RWPE2 (cell line): ENCODE measurements at regions not wholly inside any gene's neighbourhood (a gene's known extent, or its start where the extent isn't known, plus 50 kb on each side); places are given as distances from the start of the nearest gene placed in this dataset.

ENCODE experiments used
- ATAC-seq: fragments of 200-7000 bp; cut with Tn5 transposase; 3 replicates; pipeline ENCODE4 v1.9.1; 2021; ENCODE audit warnings: low read depth
- DNase-seq: peaks from one replicate; pipeline ENCODE4 v3.0.0-alpha.2; 2020; ENCODE audit warnings: low spot score
- H3K27ac ChIP-seq: fragments of 450-650 bp; 2 replicates; pipeline ENCODE4 v1.5.1; 2017; ENCODE audit warnings: mild to moderate bottlenecking; ENCODE audit not compliant: poor library complexity, severe bottlenecking
- H3K27me3 ChIP-seq: fragments of 250-450 bp; sonication (Bioruptor Pico); 2 replicates; pipeline ENCODE4 v1.5.1; 2021; ENCODE audit warnings: mild to moderate bottlenecking, moderate library complexity; ENCODE audit not compliant: insufficient read depth, poor library complexity, severe bottlenecking
- H3K36me3 ChIP-seq: fragments of 250-450 bp; sonication (Bioruptor Pico); 2 replicates; pipeline ENCODE4 v1.5.1; 2020; ENCODE audit warnings: low read depth, mild to moderate bottlenecking, moderate library complexity
- H3K4me1 ChIP-seq: fragments of 250-450 bp; sonication (Bioruptor Pico); 2 replicates; pipeline ENCODE4 v1.5.1; 2021; ENCODE audit warnings: mild to moderate bottlenecking, moderate library complexity; ENCODE audit not compliant: insufficient read depth, poor library complexity, severe bottlenecking
- H3K4me3 ChIP-seq: fragments of 250-450 bp; sonication (Bioruptor Pico); 2 replicates; pipeline ENCODE4 v1.5.1; 2021; ENCODE audit warnings: mild to moderate bottlenecking, moderate library complexity; ENCODE audit not compliant: severe bottlenecking
- H3K9me3 ChIP-seq: fragments of 250-450 bp; sonication (Bioruptor Pico); 2 replicates; pipeline ENCODE4 v1.5.1; 2021; ENCODE audit warnings: mild to moderate bottlenecking, moderate library complexity; ENCODE audit not compliant: severe bottlenecking
- TF ChIP-seq, protein P1 (sequence below): fragments of 450-650 bp; IDR thresholded peaks from one replicate; pipeline ENCODE4 v1.5.1; 2017; ENCODE audit warnings: mild to moderate bottlenecking, moderate library complexity; ENCODE audit not compliant: poor library complexity, severe bottlenecking

DNA sequence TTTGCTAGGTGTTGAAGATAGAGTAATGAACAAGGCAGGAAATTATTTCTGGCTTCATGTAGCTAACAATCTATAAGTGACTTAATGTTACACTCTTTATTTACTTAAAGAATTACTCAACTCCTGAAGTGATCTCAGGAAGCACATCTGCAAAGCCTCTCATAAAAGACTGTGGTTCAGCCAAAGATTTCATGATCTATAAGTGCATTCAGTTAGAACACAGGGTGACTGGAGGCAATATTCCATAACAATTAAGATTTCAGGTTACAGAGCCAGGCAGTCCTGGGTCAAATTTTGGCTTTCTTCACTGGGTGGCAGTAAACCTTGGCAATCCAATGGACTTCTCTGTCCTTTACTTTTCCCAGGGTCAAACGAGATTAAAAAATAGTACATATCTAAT lies 204.0 kb downstream of the TPBG start:
- H3K27ac ChIP-seq = no peak overlapping the region
- no peaks in the 10 kb centered on the region for H3K27me3 ChIP-seq
- DNase-seq (no peak), ATAC-seq (peak; percentile 74)
- no peaks in the 10 kb centered on the region for H3K36me3 ChIP-seq
- TF ChIP-seq, protein P1, sequence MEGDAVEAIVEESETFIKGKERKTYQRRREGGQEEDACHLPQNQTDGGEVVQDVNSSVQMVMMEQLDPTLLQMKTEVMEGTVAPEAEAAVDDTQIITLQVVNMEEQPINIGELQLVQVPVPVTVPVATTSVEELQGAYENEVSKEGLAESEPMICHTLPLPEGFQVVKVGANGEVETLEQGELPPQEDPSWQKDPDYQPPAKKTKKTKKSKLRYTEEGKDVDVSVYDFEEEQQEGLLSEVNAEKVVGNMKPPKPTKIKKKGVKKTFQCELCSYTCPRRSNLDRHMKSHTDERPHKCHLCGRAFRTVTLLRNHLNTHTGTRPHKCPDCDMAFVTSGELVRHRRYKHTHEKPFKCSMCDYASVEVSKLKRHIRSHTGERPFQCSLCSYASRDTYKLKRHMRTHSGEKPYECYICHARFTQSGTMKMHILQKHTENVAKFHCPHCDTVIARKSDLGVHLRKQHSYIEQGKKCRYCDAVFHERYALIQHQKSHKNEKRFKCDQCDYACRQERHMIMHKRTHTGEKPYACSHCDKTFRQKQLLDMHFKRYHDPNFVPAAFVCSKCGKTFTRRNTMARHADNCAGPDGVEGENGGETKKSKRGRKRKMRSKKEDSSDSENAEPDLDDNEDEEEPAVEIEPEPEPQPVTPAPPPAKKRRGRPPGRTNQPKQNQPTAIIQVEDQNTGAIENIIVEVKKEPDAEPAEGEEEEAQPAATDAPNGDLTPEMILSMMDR = no peak
- no peaks in the 10 kb centered on the region for H3K9me3 ChIP-seq
- H3K4me3 ChIP-seq = no peak overlapping the region
- H3K4me1 ChIP-seq = peaks cover 8% of the 10 kb centered on the region

DNA sequence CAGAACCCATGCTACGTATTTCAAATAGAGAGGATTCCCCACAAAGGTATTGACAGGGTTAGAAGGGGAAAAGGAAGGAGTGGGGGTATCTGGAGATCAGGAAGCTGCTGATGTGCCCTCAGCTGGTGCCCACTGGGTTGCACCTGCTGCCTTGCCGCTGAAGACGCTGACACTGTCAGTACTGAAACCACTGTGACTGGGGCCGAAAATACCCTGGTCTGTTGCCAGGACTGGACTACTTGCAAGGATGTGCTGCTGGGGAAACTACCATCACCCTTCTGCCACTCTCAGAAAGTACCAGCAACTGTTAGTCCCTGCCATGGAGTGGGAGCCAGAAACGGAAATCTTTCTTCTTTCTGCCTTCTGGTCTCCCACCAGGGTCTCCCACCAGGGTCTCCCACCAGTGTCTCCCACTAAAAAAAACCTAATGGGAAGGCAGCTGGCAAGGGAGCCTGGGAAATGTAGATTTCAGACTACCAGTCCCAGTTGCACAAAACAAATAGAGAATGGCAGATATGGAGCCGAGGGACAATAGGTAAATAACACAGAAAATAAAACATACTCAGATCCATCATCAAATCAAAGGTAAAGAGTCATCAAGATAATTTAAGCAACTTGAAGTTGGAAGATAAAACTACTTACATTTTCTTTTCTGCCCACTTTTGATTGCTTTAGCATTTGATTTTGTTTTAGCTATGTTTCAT lies 204.8 kb downstream of the TPBG start:
- H3K36me3 ChIP-seq = no peaks in the 10 kb centered on the region
- no peaks in the 10 kb centered on the region for H3K27me3 ChIP-seq
- H3K4me3 ChIP-seq = no peak overlapping the region
- no peak overlapping the region for H3K27ac ChIP-seq
- peaks cover 8% of the 10 kb centered on the region for H3K4me1 ChIP-seq
- ATAC-seq (no peak), DNase-seq (no peak)
- no peaks in the 10 kb centered on the region for H3K9me3 ChIP-seq
- TF ChIP-seq, protein P1 = no peak

DNA sequence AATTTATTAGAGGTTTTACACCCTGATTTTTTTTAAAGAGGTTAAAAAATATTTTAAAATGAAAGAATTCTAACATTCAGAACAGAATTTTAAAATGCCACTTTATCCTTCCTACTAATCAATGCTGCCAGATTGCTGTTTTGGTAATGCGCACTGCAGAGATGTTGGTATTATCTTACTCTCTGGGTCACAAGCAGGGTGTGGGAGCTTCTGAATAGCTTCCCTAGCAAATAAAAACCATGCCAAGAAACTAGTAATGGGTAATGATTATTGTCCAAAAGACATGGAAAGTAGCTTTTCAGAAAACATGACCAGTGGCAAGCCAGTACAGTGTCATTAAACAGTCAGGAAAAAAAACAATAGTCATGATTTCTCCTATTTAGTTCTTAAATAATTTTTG lies 205.4 kb downstream of the TPBG start:
- TF ChIP-seq, protein P1 = no peak
- H3K27ac ChIP-seq = no peak overlapping the region
- no peak for ATAC-seq
- no peaks in the 10 kb centered on the region for H3K36me3 ChIP-seq
- H3K9me3 ChIP-seq = no peaks in the 10 kb centered on the region
- no peaks in the 10 kb centered on the region for H3K27me3 ChIP-seq
- peaks cover 8% of the 10 kb centered on the region for H3K4me1 ChIP-seq
- DNase-seq = no peak
- no peak overlapping the region for H3K4me3 ChIP-seq

DNA sequence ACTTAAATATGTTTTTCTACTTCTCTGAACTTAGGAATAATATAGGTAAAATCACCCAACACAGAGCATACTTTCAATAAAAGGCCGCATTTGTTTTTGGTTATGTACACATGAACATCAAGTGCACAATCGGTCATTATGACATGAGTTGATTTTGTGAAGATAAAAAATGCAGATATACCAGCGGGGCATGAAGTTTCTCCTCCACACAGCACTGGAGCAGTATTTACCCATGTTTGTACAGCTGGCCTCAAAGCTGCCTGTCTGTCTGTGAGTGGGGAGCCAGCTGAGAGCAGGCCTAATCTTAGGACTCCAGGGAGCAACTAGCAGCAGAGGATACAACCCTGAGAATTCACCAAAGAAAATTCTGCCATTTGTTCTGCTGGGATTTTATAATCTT lies 206.5 kb downstream of the TPBG start:
- H3K4me3 ChIP-seq = no peak overlapping the region
- ATAC-seq (no peak), DNase-seq (no peak)
- no peaks in the 10 kb centered on the region for H3K36me3 ChIP-seq
- TF ChIP-seq, protein P1 = no peak
- H3K4me1 ChIP-seq = peaks cover 8% of the 10 kb centered on the region
- H3K27ac ChIP-seq = no peak overlapping the region
- H3K27me3 ChIP-seq = no peaks in the 10 kb centered on the region
- H3K9me3 ChIP-seq = no peaks in the 10 kb centered on the region

DNA sequence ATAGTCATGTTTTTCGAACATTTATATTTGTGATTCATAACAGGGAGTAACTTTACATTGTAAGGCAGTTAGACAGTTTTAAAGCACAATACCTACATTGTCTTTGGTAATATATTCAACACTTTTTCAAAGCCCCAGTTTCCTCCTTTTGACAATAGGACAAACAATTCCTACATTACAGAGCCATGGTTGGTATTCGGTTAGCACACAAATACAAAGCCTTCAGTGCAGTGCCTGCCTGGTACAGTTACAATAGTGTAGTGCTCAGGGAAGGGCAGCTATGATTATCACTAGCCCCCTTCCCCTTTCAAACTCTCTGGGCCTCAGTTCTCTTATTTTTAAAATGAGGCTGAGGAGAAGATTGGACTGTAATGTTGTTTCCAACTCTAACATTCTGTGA lies 207.8 kb downstream of the TPBG start:
- TF ChIP-seq, protein P1 = no peak
- ATAC-seq (no peak), DNase-seq (no peak)
- Histone ChIP-seq H3K27ac (no peak overlapping the region), H3K27me3 (no peaks in the 10 kb centered on the region), H3K9me3 (no peaks in the 10 kb centered on the region), H3K4me3 (no peak overlapping the region), H3K36me3 (no peaks in the 10 kb centered on the region), H3K4me1 (peaks cover 8% of the 10 kb centered on the region)
